Ascending aorta (tissue), 2 donors: ENCODE measurements at regions not wholly inside any gene's neighbourhood (a gene's known extent, or its start where the extent isn't known, plus 50 kb on each side); places are given as distances from the start of the nearest gene placed in this dataset.

Experiments used
- DNase-seq, 2 donors: peaks; one replicate each; pipeline ENCODE4 v3.0.0-alpha.2; 2019; ENCODE audit warnings: low spot score in 2 of 2
- H3K27ac ChIP-seq, 2 donors: fragments of 200-600 bp; sonication (generic); one replicate each; pipeline ENCODE4 v1.5.1; 2016 to 2017; ENCODE audit warnings: mild to moderate bottlenecking in 1 of 2
- H3K27me3 ChIP-seq: fragments of 200-600 bp; sonication (generic); one replicate; pipeline ENCODE4 v1.5.1; 2017
- H3K36me3 ChIP-seq, 2 donors: fragments of 200-600 bp; sonication (generic); one replicate each; pipeline ENCODE4 v1.5.1; 2016
- H3K4me1 ChIP-seq, 2 donors: fragments of 200-600 bp; sonication (generic); one replicate each; pipeline ENCODE4 v1.5.1; 2016 to 2017; ENCODE audit warnings: mild to moderate bottlenecking in 1 of 2
- H3K4me3 ChIP-seq, 2 donors: fragments of 200-600 bp; sonication (generic); one replicate each; pipeline ENCODE4 v1.5.1; 2016 to 2017; ENCODE audit warnings: mild to moderate bottlenecking in 1 of 2
- H3K9me3 ChIP-seq, 2 donors: fragments of 200-600 bp; sonication (generic); one replicate each; pipeline ENCODE4 v1.5.1; 2016
- intact Hi-C: fragments of 100-400 bp; cut with DNase I; formaldehyde crosslinking; loops from one replicate; pipeline ENCODE4 v1.15.1; 2023
- TF ChIP-seq, protein P1 (sequence below), 3 experiments: fragments of 200-600 bp in 2 of 3; fragments of 450-650 bp in 1 of 3; sonication (generic) in 2 of 3; IDR thresholded peaks; one replicate each; pipeline ENCODE4 v1.5.1; 2016 to 2019; ENCODE audit warnings: antibody characterized with exemption in 3 of 3, mild to moderate bottlenecking in 1 of 3, moderate library complexity in 1 of 3

GRCh38 chr7:112889268-112889667 lies 99.1 kb upstream of the TMEM168 start:
- intact Hi-C loops, result no loop called here
- no peaks in the 10 kb centered on the region for H3K9me3 ChIP-seq
- H3K27me3 ChIP-seq, result no peaks in the 10 kb centered on the region
- no peaks in the 10 kb centered on the region for H3K4me1 ChIP-seq
- TF ChIP-seq, protein P1, sequence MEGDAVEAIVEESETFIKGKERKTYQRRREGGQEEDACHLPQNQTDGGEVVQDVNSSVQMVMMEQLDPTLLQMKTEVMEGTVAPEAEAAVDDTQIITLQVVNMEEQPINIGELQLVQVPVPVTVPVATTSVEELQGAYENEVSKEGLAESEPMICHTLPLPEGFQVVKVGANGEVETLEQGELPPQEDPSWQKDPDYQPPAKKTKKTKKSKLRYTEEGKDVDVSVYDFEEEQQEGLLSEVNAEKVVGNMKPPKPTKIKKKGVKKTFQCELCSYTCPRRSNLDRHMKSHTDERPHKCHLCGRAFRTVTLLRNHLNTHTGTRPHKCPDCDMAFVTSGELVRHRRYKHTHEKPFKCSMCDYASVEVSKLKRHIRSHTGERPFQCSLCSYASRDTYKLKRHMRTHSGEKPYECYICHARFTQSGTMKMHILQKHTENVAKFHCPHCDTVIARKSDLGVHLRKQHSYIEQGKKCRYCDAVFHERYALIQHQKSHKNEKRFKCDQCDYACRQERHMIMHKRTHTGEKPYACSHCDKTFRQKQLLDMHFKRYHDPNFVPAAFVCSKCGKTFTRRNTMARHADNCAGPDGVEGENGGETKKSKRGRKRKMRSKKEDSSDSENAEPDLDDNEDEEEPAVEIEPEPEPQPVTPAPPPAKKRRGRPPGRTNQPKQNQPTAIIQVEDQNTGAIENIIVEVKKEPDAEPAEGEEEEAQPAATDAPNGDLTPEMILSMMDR (IDR thresholded peaks at IDR 0.05), result no peak
- no peak overlapping the region for H3K4me3 ChIP-seq
- no peak for DNase-seq
- H3K36me3 ChIP-seq, result peaks cover 0 to 21% of the 10 kb centered on the region in 2 donors
- no peak overlapping the region for H3K27ac ChIP-seq

GRCh38 chr7:112888781-112889180 lies 98.6 kb upstream of the TMEM168 start:
- H3K9me3 ChIP-seq, result no peaks in the 10 kb centered on the region
- no peak overlapping the region for H3K27ac ChIP-seq
- TF ChIP-seq, protein P1 (IDR thresholded peaks at IDR 0.05), result no peak
- H3K4me3 ChIP-seq, result no peak overlapping the region
- no peaks in the 10 kb centered on the region for H3K4me1 ChIP-seq
- peaks cover 0 to 16% of the 10 kb centered on the region in 2 donors for H3K36me3 ChIP-seq
- DNase-seq, result no peak
- no peaks in the 10 kb centered on the region for H3K27me3 ChIP-seq
- intact Hi-C loops, result no loop called here

GRCh38 chr7:112887976-112888375 lies 97.8 kb upstream of the TMEM168 start:
- Histone ChIP-seq H3K9me3 (no peaks in the 10 kb centered on the region), H3K27ac (no peak overlapping the region), H3K4me1 (no peaks in the 10 kb centered on the region), H3K4me3 (no peak overlapping the region), H3K27me3 (no peaks in the 10 kb centered on the region), H3K36me3 (peaks cover 0 to 8% of the 10 kb centered on the region in 2 donors)
- TF ChIP-seq, protein P1 (IDR thresholded peaks at IDR 0.05), result no peak
- intact Hi-C loops, result no loop called here
- no peak for DNase-seq

DNA sequence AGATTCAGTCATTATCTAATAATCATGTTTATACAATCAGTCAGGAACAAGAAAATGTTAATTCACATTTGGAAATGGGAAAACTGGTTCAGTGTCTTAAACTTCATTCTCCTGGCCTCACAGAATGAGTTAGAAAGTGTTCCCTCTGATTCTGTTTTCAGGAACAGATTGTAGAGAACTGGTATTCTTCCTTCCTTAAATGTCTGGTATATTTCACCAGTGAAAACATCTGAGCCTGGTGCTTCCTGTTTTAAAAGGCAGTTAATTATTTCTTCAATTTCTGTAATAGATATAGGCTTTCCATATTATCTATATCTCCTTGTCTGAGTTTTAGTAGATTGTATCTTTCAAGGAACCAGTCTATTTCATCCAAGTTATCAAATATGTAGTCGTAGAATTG lies 97.1 kb upstream of the TMEM168 start:
- Histone ChIP-seq H3K36me3 (peaks cover 0 to 2% of the 10 kb centered on the region in 2 donors), H3K9me3 (no peaks in the 10 kb centered on the region), H3K27me3 (no peaks in the 10 kb centered on the region), H3K4me3 (no peak overlapping the region), H3K27ac (no peak overlapping the region), H3K4me1 (no peaks in the 10 kb centered on the region)
- intact Hi-C loops, result no loop called here
- no peak for DNase-seq
- TF ChIP-seq, protein P1 (IDR thresholded peaks at IDR 0.05), result no peak

DNA sequence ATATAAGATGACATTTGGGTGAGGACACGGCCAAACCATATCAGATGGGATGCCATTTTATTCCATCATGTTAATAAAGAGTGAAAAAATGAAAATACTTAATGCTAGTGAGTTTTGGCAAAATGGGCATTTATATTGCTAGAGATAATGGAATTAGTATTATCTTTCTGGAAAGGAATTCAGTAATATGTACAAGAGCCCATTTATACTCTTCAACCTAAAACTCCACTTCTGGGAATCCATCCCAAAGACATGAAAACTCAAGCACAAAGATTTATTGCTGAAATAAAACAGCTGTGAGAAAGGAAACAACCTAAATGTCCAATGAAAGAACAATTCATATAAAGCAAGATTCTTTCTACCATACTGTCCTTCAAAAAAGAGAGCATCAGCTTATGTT lies 96.0 kb upstream of the TMEM168 start:
- DNase-seq, result no peak
- TF ChIP-seq, protein P1 (IDR thresholded peaks at IDR 0.05), result no peak
- no peaks in the 10 kb centered on the region for H3K9me3 ChIP-seq
- no peaks in the 10 kb centered on the region for H3K27me3 ChIP-seq
- H3K4me1 ChIP-seq, result no peaks in the 10 kb centered on the region
- no peaks in the 10 kb centered on the region for H3K36me3 ChIP-seq
- no peak overlapping the region for H3K27ac ChIP-seq
- intact Hi-C loops, result no loop called here
- H3K4me3 ChIP-seq, result no peak overlapping the region

DNA sequence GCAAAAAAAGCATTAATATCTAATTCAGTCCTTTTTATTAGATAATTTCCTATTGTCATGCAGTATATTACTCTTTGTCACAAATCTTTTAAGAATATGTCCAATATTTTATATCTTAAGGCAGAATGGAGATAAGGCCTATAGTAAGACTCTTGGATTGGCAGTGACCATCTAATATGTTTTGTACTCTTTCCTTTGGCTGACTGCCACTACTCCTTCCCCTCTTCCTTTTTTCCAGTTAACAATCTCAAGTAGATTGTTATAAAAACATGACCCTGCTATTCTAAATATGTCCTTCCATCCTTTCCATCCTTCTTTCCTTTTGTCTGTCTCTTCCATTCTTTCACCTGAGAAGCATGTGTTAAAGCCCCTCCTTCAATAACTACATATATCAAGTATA lies 92.8 kb upstream of the TMEM168 start:
- Histone ChIP-seq H3K36me3 (no peaks in the 10 kb centered on the region), H3K27ac (no peak overlapping the region), H3K27me3 (no peaks in the 10 kb centered on the region), H3K4me3 (no peak overlapping the region), H3K9me3 (no peaks in the 10 kb centered on the region), H3K4me1 (no peaks in the 10 kb centered on the region)
- intact Hi-C loops, result no loop called here
- DNase-seq, result no peak
- TF ChIP-seq, protein P1 (IDR thresholded peaks at IDR 0.05), result no peak
